GM12873 (cell line): ENCODE measurements at regions not wholly inside any gene's neighbourhood (a gene's known extent, or its start where the extent isn't known, plus 50 kb on each side); places are given as distances from the start of the nearest gene placed in this dataset.

Source experiments
- CTCF ChIP-seq: IDR thresholded peaks from 2 replicates; pipeline ENCODE4 v1.5.1; 2012; ENCODE audit warnings: low read depth, mild to moderate bottlenecking, moderate library complexity, low read length, control low read depth; ENCODE audit not compliant: insufficient read depth; ENCODE audit errors: missing control alignments

GRCh38 chr6:98092331-98092730, 742.0 kb upstream of the POU3F2 start:
- no peak for TF ChIP-seq CTCF

GRCh38 chr6:98094696-98095095, 739.7 kb upstream of the POU3F2 start:
- TF ChIP-seq CTCF: no peak

GRCh38 chr6:98107801-98108200, 726.6 kb upstream of the POU3F2 start:
- TF ChIP-seq CTCF: no peak

GRCh38 chr6:98116455-98116854, 717.9 kb upstream of the POU3F2 start:
- no peak for TF ChIP-seq CTCF

- no peak for TF ChIP-seq CTCF
These were observed 717.3 kb upstream of the POU3F2 start for GRCh38 chr6:98117068-98117467.

GRCh38 chr6:98118397-98119045, 715.9 kb upstream of the POU3F2 start:
- TF ChIP-seq CTCF: no peak

- TF ChIP-seq CTCF: no peak
These were observed 710.2 kb upstream of the POU3F2 start for GRCh38 chr6:98124171-98124570.
